GM12872 (cell line): ENCODE measurements at regions not wholly inside any gene's neighbourhood (a gene's known extent, or its start where the extent isn't known, plus 50 kb on each side); places are given as distances from the start of the nearest gene placed in this dataset.

Experiments
- CTCF ChIP-seq: IDR thresholded peaks from 3 replicates; pipeline ENCODE4 v1.5.1; 2011; ENCODE audit warnings: low read depth, mild to moderate bottlenecking, low read length, moderate library complexity; ENCODE audit not compliant: insufficient read depth

- no peak for TF ChIP-seq CTCF
These were observed 491.1 kb upstream of the AKR1E2 start for GRCh38 chr10:4334871-4335270.

DNA sequence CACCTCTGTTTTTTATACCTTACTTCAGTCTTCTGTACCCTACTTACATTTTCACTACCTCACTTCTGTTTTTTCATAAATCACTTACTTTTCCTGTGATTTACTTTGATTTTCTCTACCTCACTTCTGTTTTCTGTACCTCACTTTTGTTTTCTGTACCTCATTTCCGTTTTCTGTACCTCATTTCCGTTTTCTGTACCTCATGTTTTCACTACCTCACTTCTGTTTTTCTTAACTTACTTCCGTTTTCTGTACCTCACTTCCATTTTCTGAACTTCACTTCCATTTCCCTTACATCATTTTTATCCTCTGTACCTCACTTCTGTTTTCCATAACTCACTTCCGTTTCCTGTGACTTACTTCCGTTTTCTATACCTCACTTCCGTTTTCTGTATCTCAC, 492.0 kb upstream of the AKR1E2 start:
- no peak for TF ChIP-seq CTCF

- no peak for TF ChIP-seq CTCF
These were observed 492.5 kb upstream of the AKR1E2 start for GRCh38 chr10:4333459-4333894.

DNA sequence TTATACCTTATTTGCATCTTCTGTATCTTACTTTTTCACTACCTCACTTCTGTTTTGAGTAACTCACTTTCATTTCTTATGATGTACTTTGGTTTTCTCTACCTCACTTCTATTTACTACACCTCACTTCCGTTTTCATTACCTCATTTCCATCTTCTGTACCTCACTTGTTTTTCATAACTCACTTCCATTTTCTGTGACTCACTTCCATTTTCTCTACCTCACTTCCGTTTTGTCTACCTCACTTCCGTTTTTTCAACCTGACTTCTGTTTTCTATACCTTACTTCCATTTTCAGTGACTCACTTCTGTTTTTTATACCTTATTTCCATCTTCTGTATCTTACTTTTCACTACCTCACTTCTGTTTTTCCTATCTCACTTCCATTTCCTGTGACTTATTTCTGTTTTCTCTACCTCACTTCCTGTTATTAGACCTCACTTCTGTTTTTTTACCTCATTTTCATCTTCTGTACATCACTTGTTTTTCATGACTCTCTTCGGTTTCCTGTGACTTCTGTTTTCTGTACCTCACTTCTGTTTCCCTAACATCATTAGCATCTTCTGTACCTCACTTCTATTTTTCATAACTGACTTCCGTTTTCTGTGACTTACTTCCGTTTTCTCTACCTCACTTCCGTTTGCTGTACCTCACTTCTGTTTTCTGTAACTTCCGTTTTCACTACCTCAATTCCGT, 493.1 kb upstream of the AKR1E2 start:
- no peak for TF ChIP-seq CTCF

DNA sequence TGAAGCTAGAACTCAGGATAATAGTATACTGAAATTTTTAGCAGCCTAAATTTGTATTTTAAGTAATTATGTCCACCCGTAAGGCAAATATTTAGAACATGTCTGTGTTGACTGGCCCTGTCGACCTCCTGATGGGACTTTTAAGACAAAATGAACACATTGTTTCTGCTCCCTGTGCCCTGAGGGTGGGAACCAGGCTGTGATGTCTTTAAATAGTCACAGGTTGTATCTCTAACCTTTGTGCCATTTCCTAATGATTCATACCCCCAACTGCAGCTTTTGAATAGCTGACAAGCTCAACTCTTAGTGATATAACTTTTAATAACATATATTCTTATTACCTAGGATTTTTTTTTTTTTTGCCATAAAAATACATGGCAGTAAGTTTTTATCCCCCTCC, 494.9 kb upstream of the AKR1E2 start:
- no peak for TF ChIP-seq CTCF

GRCh38 chr10:4330636-4331035, 495.4 kb upstream of the AKR1E2 start:
- TF ChIP-seq CTCF, result no peak

GRCh38 chr10:4329225-4329624, 496.8 kb upstream of the AKR1E2 start:
- TF ChIP-seq CTCF, result no peak
